ENCODE measurements at regions not wholly inside any gene's neighbourhood (a gene's known extent, or its start where the extent isn't known, plus 50 kb on each side); places are given as distances from the start of the nearest gene placed in this dataset.

DNA sequence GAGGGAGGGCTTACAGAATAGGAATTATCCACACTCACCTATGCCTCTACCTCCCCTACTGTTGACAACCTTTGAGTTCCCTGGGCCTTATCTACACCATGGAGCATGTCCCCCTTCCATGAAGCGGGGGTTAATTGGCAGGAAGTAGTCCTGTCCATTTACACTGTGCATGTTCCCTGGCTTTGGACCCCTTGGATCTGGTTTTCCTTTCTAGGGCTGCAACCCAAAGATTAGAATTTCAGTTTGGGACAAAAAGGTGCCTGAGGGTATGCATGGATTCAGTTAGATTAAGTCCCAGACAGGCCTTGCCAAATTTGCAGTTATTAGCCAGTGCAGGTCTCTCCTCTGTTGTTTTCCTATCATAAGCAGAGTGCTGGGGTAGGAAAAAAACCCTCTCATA is 180.3 kb downstream of the CMPK2 start:
- Histone ChIP-seq H3K79me2 (ENCODE audit: insufficient read depth, low read length) (no peaks in the 10 kb centered on the region), H2BK120ac (ENCODE audit: low read depth, low read length, poor library complexity, severe bottlenecking) (no peak overlapping the region), H3K23ac (ENCODE audit: insufficient read length, low read depth, low read length) (no peak overlapping the region), H2AK5ac (ENCODE audit: insufficient read length, low read length) (no peak overlapping the region), H3K4me2 (ENCODE audit: insufficient read depth, insufficient read length, low read length) (no peak overlapping the region), H3K27ac (ENCODE audit: insufficient read length, low read depth, low read length) (no peak overlapping the region), H3K4me1 (ENCODE audit: insufficient read depth, low read length) (peaks cover 7% of the 10 kb centered on the region; the same call in 1 of the 2 replicates), H3K23me2 (ENCODE audit: insufficient read length, low read depth, low read length, poor library complexity, severe bottlenecking) (no peaks in the 10 kb centered on the region), H4K8ac (replicated peaks; ENCODE audit: insufficient read length, low read depth, low read length) (no peak overlapping the region), H3K9ac (ENCODE audit: extremely low read depth, insufficient read length, low read length) (no peak overlapping the region), H3K56ac (ENCODE audit: insufficient read length, low read depth, low read length) (no peak overlapping the region), H2BK20ac (ENCODE audit: low read depth, low read length, poor library complexity, severe bottlenecking) (no peak overlapping the region), H2BK5ac (ENCODE audit: insufficient read length, low read length) (no peak overlapping the region), H3K79me1 (ENCODE audit: insufficient read depth, low read depth, low read length, poor library complexity, severe bottlenecking) (no peaks in the 10 kb centered on the region), H3K4ac (ENCODE audit: low read depth, low read length) (no peak overlapping the region), H3K27me3 (ENCODE audit: insufficient read depth, low read length) (no peaks in the 10 kb centered on the region), H3K9me3 (ENCODE audit: control insufficient read depth, low read depth, low read length) (no peaks in the 10 kb centered on the region), H2AFZ (ENCODE audit: low read length) (no peak overlapping the region), H2BK15ac (ENCODE audit: low read depth, low read length) (no peak overlapping the region), H3T11ph (ENCODE audit: low read length) (no peak overlapping the region), H3K18ac (ENCODE audit: insufficient read length, low read depth, low read length) (no peak overlapping the region), H2BK12ac (ENCODE audit: insufficient read length, low read depth, low read length) (no peak overlapping the region), H3K14ac (ENCODE audit: insufficient read depth, low read length) (no peak overlapping the region), H4K20me1 (ENCODE audit: control insufficient read depth, insufficient read depth, insufficient read length) (no peaks in the 10 kb centered on the region), H4K91ac (ENCODE audit: insufficient read length, low read depth, low read length) (no peak overlapping the region), H4K5ac (ENCODE audit: insufficient read length, low read depth, low read length) (no peak overlapping the region)
- TF ChIP-seq, protein P1, sequence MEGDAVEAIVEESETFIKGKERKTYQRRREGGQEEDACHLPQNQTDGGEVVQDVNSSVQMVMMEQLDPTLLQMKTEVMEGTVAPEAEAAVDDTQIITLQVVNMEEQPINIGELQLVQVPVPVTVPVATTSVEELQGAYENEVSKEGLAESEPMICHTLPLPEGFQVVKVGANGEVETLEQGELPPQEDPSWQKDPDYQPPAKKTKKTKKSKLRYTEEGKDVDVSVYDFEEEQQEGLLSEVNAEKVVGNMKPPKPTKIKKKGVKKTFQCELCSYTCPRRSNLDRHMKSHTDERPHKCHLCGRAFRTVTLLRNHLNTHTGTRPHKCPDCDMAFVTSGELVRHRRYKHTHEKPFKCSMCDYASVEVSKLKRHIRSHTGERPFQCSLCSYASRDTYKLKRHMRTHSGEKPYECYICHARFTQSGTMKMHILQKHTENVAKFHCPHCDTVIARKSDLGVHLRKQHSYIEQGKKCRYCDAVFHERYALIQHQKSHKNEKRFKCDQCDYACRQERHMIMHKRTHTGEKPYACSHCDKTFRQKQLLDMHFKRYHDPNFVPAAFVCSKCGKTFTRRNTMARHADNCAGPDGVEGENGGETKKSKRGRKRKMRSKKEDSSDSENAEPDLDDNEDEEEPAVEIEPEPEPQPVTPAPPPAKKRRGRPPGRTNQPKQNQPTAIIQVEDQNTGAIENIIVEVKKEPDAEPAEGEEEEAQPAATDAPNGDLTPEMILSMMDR (conservative IDR thresholded peaks at IDR 0.05) = no peak
- Mint-ChIP-seq H3K27ac (no peak overlapping the region), H3K36me3 (ENCODE audit: insufficient read depth in 1 of 3, low read depth in 3 of 3) (peaks cover 1 to 24% (median 5%) of the 10 kb centered on the region in 3 experiments; a peak in 5 of 7 replicates), H3K27me3 (ENCODE audit: low read depth) (peaks cover 4% of the 10 kb centered on the region), H3K4me1 (peaks cover 22 to 36% of the 10 kb centered on the region in 2 experiments), H3K9me3 (peaks cover 11 to 17% of the 10 kb centered on the region in 2 experiments), H3K4me3 (no peak overlapping the region)
- no peak for DNase-seq
- WGBS (ENCODE audit: extremely low coverage, insufficient read length, low lambda C conversion rate) = no CpG with 5 or more reads among the region's 1 CpG

All from H9 (cell line).